ENCODE measurements at regions not wholly inside any gene's neighbourhood (a gene's known extent, or its start where the extent isn't known, plus 50 kb on each side); places are given as distances from the start of the nearest gene placed in this dataset.
A peak's percentile ranks its signal among the peaks of the same experiment; 100 is the strongest.

DNA sequence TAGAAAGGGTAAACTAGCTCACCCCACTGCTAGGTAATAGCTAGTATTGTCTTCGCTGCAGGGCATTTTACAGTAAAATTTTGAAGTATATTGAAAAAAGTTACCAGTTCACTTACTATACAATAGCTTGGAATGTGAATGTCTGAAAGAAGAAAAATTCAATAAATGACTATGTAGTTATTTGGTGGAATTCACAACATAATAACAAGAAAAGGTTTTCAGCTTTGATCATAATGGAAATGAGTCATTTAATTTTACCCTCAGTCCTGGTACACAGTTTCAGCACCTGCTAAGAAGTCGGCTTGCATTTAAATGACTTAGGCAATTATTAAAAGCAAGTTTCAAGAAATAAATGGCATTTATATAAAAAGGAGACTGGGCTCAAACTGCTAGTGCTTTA is 90.4 kb downstream of the NUP35 start:
- no peak for DNase-seq

DNA sequence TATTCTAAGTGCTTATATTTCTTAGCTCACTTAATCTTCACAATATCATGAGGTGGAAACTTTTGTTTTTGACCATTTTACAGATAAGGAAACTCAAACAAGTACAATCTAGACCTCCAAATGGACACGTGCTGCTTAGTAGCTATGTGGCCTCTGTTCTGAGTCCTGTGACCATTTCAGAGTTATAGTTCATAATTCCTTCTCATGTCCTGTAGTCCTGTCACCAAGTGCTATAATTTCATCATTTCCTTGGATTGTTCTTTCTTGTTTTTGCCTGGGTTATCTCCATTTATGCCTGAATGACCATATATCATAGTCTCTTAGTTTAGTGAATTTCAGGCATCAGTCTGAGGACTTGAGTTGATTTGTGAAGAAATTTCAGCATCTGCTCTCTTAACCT is 91.7 kb downstream of the NUP35 start:
- no peak for DNase-seq

DNA sequence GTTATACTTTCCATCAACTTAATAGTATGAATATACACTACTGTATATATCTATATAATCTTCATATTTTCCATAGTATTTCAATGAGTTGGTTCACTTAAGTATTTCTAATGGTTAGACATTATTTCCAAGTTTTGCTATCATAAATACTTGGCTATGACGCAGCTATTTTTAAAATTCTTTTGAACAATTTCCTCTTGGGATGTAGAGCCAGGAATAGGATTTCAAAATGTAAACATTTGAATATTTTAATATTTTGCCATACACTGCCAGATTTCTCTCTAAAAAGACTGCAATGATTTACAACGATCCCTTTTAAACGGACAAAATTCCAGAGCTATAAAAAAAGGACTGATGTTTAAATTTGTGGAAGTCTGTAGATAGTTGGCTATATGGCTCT is 95.6 kb downstream of the NUP35 start:
- no peak for DNase-seq

DNA sequence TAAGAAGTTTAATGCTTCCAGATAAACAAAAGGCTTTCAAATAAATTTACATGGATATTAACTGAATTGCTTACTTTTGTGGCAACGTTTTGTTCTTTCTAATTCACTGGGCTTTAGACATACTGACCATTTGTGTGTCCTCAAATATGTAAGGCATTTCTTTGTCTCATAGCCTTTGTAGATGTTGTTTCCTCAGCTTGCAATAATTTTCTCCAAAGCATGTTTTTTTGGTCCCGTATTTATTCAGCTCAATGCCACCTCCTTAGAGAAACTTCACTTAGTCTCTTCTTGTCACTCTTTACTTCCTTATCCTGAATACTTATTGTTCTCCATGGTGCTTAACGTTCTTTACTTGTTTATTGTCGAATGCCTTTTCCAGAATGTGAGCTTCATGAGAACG is 98.5 kb downstream of the NUP35 start:
- DNase-seq: no peak

DNA sequence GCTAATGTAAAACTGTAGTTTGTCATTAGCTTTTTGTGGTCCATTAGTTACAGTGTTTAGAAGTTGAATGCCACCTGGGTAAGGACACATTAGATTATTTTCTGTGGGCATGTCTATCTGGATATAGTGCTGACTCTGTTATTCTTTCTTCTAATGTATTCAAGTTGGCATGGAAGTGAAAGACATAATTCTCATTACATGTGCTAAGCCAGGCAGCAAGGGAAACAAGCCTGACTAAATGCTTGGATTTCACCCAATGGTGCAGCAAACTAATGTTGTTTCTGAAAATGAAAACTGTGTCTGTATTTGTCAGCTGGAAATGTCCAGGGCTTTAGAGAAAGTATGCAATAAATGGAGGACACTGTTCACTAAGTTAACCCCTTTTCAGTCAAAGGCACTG is 100.7 kb downstream of the NUP35 start:
- DNase-seq: no peak

DNA sequence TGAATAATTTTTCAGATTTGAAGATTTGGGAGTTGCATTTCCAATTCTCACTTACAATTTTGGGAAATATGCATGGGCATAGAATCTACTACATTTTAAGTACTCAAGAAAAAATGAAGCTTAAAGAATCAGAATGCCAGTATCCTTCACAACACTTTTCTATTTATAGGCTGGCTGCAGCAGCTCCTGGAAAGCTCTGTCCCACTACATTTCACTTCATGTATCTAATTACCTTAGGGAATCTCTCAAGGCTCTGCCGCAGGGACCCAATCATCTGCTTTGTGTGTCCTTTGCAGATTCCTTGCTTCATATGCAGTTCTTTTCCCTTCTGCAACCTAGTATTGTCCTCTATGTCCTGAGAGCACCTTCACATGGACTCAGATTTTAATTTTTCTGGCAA is 102.9 kb downstream of the NUP35 start:
- DNase-seq: no peak

DNA sequence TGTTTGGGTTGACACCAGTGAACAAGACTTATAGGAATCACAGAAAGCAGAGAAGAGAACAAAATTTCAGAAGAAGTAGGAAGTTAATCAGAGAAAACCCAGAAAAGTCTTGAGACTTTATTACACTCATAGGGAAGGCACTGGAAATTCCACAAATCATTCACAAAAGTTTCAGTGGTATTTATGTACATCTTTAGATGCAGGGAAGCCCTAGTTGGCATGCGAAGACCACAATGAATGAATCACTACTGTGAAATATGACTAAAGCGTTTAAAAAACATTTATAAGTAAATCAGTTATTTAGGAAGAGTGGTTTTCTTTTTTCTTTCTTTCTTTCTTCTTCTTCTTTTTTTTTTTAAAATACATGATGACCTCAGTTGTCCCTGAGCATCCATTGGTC is 105.1 kb downstream of the NUP35 start:
- no peak for DNase-seq

DNA sequence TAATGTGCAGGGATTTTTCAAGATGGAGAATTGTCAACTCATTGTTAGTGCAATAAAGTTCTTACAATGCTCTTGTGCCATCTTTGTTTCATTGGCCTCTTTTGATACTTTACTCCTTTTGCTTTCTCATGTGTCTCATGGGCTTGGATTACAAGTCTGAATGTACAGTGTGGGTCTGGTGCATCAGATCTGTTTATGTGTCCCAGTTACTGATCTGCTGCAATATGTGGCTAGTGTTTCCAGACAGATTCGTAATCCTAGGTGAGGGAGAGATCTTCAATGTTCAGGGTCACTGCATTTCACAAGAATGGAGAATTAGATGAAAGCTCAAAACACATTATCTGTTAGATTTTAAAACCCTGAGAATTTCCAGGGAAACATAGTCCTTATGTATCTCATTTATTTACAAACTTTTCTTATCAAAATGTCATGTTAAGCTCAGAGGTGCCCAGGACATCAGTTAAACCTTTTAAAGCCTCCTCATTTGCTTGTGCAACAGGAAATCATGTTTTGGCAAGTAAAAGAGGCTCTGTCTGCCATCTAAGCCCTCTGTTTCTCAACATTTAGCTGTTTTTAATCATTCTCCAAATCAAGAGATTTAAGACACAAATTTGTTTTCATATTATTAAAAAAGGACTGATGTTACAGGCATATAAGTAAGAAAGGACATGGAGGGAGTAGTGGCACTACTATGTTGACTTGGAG is 108.1 kb downstream of the NUP35 start:
- DNase-seq: no peak

DNA sequence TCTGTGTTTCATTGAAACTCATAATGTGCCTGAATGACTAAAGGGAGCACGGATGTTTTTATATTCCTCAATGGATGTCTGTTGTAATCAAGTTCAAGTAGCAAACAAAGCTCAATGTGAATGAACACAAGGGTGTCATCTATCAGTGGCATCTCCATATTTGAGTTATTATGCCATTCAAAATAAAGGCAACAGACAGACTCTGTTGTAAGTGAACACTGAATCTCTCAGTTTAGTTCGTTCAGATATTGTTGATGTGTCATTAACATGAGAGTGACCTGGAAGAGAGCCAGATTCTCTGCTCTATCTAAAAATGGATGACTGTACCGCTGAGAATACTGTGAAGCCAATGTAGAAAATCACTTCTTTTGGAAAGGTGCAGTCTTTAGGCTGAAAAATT is 118.7 kb downstream of the NUP35 start:
- DNase-seq: peak; percentile 53 to 62

DNA sequence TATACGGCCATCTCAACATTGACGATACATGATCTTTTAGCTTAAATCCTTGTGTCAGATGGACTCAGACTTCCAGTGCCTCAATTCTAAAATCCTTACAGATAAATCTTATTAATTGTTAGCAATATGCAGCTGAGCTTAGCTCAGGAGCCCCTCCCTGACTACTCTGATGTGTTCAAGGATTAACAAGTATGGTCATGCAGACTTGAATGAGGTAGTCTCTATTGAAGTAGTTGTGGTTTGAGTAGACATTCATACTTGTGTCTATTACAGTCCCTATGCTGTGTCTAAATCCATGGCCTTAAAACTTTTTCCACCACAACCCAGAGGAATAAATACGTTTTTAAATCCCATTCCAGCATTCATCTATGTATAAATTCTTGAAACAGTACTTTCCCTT is 119.5 kb downstream of the NUP35 start:
- no peak for DNase-seq

DNA sequence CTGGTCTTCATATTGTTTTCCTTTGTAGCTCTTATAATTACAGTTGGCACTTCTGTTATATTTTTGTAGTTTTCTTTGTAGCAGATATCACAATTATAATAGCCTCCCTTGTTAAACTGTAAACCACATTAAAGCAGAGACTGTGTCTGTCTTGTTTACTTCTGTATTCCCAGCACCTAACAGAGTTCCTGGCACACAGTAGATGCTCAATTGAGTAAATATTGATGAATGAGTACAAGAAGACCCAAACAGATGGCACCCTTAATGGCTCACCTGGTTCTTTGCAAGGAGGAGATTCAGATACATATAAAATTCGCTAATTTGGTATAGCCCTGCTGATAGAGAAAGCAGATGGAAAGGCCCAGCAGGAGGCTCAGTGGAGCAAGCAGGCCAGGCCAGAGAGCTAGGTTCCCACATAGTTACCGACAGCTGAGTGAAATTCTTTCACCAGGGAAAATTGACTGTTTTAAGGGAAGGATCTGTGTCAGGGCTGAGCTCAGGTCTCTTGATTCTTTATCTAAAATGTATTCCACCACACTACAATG is 120.1 kb downstream of the NUP35 start:
- peak; percentile 56 to 69 for DNase-seq

DNA sequence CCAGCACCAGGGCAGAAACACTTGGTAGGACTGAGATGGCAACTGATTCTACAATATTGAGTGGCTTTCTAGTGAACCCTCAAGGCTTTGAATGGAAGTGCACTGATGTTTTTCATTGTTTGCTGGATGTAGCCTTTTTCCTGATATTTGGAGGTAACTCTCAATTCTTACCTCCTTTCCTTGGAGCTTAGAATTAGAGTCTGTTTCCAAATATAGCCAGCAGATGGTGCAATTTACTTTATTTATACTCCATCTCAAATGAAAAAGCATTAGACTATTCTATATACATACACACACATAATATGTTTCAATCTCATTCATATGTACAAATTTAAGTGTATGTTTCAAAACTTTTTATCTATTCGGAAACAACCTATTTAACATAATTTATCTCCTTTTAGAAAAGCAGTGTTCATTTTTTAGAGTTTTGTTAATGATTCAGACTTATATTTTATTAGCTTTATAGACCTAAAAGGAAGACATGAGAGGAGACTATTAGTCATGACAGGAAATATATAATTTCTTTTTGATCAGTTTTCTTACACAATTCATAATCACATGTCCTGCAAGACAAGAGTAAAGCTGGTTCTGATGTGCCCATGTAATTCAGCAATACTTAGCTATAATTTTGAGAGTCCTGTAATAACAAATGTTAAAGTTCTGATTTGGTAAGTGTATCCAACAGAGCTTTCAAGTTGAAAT is 124.8 kb downstream of the NUP35 start:
- peak in 1 of 2 experiments; percentile 33 for DNase-seq

DNA sequence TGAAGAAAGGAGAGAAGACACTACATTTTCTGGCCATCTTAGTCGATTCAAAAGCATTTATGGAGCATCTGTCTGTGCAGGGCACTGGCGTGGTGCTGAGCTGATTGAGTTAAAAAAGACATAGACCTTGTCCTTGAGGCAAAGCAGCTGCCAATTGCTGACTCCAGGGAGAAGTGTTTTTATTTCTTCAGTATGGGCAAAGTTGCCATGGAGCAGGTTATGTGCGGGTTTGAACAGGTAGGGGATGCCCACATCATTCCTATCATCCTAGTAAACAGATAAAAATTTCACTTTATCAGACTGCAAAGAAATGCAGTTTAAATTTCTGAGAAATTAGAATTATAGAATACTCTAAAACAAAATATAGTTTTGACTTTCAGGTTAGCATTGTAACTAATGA is 125.8 kb downstream of the NUP35 start:
- DNase-seq: no peak

DNA sequence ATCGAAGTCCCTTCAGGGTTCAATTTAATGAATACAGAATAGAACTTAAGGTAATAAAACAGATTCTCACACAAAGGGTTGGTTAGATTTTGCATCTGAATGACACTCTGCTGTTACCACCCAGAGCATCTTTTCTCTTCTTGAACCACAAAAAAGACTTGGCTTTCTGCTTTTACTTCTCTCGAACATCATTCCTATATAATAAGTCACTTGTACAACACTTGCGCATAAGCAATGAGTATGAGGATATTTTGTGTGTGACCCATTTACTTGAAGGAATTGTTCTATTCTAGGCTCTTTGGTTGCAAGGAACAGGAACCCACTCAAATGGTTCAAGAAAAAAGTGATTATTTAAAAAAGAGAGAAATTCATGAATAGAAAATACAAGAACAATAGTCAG is 126.2 kb downstream of the NUP35 start:
- no peak for DNase-seq

DNA sequence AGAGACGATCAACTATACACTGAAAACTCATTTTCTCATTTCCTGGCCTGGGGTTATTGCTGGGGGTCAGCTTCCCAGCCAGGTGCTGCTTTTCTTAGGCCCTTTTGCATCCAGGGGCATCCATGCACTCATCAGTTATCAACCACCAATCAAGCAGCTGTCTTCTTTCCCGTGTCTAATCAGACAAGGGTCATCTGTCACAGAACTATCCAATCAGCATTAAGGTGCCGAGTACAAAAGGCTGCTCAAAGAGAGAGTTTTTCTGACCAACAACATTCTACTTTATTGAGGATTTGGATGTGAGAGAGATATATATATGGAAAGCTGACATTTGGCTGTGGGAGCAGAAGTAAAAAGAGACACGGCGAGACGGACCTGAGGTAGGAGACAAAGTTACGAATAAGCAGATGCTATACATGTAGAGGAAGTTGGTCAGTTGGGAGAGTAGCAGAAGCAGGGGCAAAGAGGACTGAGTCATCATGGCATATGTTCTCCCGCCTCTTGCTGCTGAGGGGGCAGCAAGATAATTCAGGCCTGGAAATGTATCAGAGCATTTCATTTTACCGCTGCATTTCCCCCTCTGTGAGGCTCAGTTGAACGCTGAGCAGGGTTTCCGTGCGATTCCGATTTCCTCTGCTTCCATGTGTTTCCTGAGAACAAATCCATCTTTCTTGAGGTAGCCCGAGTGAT is 129.3 kb downstream of the NUP35 start:
- DNase-seq: no peak

DNA sequence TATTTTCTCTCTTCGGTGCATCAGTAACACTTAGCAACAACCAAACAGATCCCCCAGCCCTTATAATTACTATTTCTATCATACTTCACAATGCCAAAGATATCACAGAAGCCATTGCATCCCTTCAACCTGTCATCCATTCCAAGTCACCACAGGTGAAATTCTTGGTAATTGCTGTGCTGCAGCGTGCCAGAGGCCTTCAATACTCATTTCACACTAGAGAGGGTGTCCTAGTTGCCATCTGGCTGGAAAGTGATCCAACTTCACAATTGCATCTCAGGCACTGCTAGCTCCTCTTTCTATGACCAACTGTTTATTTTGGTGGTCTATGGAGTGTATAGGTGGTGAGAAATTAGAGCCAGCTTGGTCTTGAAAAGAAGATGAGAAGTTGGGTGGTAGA is 131.2 kb downstream of the NUP35 start:
- no peak for DNase-seq

DNA sequence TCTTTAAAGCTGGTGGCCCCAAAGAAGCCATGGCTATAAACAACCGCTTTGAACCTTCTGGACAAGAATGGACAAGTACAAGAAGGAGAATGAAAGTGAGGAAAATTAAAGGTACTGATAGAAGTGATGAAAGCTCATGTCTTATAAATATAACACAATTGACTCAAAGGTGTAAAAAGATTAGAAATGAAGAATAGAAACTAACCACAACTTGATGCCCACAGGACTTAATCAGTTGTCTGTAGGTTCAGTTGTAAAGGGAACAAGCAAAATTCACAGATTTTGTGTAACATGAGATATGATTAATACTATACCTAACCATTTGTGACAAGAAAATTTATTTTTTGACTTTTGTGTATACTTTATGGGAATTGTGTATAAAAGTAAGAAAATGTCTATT is 135.7 kb downstream of the NUP35 start:
- no peak for DNase-seq

DNA sequence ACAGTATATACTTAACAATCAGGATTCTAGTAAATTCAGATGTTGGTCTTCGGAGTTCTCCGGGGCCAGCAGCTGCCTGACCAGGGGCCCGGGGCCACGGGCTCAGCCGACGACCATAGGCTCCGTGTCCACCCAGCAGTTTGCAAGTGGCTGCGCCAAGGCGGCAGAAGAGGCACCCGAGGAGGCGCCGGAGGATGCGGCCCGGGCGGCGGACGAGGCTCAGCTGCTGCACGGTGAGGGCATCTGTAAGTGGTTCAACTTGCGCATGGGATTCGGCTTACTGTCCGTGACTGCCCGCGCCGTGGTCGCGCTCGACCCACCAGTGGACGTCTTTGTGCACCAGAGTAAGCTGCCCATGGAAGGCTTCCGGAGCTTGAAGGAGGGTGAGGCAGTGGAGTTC is 136.3 kb downstream of the NUP35 start:
- no peak for DNase-seq

DNA sequence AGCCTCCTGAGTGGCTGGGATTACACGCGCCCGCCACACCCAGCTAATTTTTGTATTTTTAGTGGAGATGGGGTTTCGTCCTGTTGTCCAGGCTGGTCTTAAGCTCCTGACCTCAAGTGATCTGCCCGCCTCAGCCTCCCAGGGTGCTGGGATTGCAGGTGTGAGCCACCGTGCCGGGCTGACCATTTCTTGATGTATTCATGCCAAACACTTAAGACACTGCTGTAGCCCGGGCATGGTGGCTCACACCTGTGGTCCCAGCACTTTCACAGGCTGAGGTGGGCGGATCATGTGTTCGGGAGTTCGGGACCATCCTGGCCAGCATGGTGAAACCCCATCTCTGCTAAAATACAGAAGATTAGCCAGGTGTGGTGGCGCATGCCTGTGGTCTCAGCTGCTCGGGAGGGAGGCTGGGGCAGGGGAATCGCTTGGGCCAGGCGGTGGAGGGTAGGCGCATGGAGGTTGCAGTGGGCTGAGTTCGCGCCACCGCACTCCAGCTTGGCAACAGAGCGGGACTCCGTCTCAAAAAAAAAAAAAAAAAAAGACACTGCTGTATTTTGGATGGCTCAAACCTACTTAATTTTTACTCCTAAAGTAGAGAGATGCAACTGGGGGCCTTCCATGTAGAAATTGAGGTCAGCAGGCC is 140.8 kb downstream of the NUP35 start:
- DNase-seq: no peak

DNA sequence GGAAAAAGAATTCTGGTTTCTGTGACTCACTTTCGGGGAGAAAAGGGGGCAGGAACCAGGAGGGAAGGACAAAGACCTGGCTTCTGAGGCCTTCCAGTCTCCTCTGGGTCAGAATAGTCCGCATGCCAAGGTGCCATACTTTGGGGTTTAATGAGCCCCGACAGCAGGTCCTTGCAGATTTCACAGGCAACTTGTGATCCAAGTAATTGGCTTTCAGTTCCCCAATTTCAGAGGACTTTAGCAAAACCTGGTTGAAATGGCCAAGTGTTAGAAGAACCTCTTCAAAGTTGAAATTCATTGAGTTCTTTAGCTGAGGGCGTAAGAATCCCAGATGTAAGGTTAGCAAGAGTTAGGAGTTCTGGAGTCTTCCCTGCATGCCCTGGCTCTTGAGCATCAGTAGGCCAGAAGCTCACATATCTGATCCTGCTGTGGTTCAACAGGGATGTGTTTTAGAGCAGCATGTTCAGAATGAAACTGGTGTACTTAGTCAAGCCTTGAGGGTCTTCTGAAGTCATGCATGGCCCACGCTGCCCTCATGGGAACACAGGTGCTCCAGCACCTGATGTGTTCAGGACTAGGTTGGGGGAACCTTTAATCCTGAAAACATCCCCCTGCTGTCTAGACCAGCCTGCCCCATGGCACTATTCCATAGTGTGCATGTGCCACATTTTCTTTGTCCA is 143.0 kb downstream of the NUP35 start:
- DNase-seq: no peak

DNA sequence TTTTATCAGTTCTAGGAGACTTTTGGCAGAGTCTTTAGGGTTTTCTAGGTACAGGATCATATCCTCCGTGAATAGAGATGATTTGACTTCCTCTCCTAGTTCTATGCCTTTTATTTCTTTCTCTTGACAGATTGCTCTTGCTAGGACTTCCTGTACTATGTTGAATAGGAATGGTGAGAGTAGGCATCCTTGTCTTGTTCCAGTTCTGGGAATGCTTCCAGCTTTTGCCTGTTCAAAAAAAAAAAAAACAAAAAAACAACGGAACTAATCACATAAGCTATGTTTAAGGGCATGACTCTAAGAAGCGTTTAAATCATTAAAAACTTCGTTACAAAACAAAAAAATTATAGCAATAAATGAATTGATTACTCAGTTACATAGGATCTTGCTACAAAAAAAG is 145.7 kb downstream of the NUP35 start:
- no peak for DNase-seq

DNA sequence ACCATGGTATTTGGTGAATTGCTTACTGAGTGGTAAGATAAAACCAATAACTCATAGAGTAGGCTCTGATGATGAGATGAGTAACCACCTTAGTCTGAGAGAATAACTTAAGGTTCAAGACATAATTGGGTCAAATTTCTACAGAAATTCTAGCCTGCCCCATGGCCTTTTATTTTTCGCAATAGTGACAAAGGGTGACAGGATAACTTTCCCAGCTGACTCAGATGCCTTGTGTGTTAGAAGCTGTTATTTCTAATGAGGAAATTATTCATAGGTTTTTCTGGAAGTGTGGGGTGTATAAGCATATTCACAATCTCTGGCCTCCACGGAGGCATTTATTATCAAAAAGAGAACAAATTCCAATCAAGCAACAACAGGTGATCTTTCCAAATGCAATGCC is 159.0 kb downstream of the NUP35 start:
- no peak for DNase-seq

DNA sequence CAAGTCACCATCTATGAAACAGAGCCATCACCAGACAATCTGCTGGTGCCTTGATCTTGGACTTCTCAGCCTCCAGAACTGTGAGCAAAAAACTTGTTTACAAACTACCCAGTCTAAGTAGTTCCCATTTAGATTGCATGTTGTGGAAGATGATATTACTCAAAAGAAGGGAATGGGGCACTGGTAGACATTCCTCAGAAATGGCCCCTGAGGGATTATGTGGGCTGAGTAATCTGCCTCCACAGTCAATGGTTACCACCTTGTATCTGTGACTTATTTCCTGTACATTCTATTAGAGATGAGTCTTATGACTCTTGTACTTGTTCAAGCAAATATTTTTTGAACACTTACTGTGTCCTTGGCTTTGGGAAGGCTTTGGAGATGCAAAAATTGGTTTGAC is 160.4 kb downstream of the NUP35 start:
- no peak for DNase-seq
